H9 (cell line): ENCODE measurements at regions not wholly inside any gene's neighbourhood (a gene's known extent, or its start where the extent isn't known, plus 50 kb on each side); places are given as distances from the start of the nearest gene placed in this dataset.

Experiments
- DNase-seq: peaks from one replicate; pipeline ENCODE4 v3.0.0-alpha.2; 2017
- H2AFZ ChIP-seq: one replicate; pipeline ENCODE4 v1.6.1; 2013; ENCODE audit warnings: mild to moderate bottlenecking, low read length, control low read depth, moderate library complexity
- H2AK5ac ChIP-seq: 2 replicates; pipeline ENCODE4 v1.6.1; 2013; ENCODE audit warnings: low read length, control low read depth, mixed read lengths; ENCODE audit not compliant: insufficient read length
- H2BK120ac ChIP-seq: one replicate; pipeline ENCODE4 v1.6.1; 2013; ENCODE audit warnings: low read depth, mild to moderate bottlenecking, low read length, control low read depth, inconsistent platforms; ENCODE audit not compliant: poor library complexity, severe bottlenecking
- H2BK12ac ChIP-seq: 2 replicates; pipeline ENCODE4 v1.6.1; 2013; ENCODE audit warnings: low read length, control low read depth, mixed read lengths, low read depth; ENCODE audit not compliant: insufficient read length
- H2BK15ac ChIP-seq: 2 replicates; pipeline ENCODE4 v1.6.1; 2013; ENCODE audit warnings: low read depth, low read length, control low read depth
- H2BK20ac ChIP-seq: one replicate; pipeline ENCODE4 v1.6.1; 2013; ENCODE audit warnings: low read depth, mild to moderate bottlenecking, low read length, control low read depth, inconsistent platforms; ENCODE audit not compliant: poor library complexity, severe bottlenecking
- H2BK5ac ChIP-seq: 2 replicates; pipeline ENCODE4 v1.6.1; 2013; ENCODE audit warnings: low read length, control low read depth, mixed read lengths; ENCODE audit not compliant: insufficient read length
- H3K14ac ChIP-seq: 2 replicates; pipeline ENCODE4 v1.6.1; 2013; ENCODE audit warnings: low read length, control low read depth; ENCODE audit not compliant: insufficient read depth
- H3K18ac ChIP-seq: 2 replicates; pipeline ENCODE4 v1.6.1; 2013; ENCODE audit warnings: low read depth, mild to moderate bottlenecking, mixed read lengths, low read length, control low read depth; ENCODE audit not compliant: insufficient read length
- H3K23ac ChIP-seq: 2 replicates; pipeline ENCODE4 v1.6.1; 2013; ENCODE audit warnings: low read length, control low read depth, mixed read lengths, low read depth; ENCODE audit not compliant: insufficient read length
- H3K23me2 ChIP-seq: 2 replicates; pipeline ENCODE4 v1.6.1; 2013; ENCODE audit warnings: low read depth, mild to moderate bottlenecking, mixed read lengths, low read length, control low read depth; ENCODE audit not compliant: insufficient read length, poor library complexity, severe bottlenecking
- H3K27ac ChIP-seq: 2 replicates; pipeline ENCODE4 v1.5.1; 2013; ENCODE audit warnings: low read length, control low read depth, mixed read lengths, low read depth; ENCODE audit not compliant: insufficient read length
- H3K27me3 ChIP-seq: 2 replicates; pipeline ENCODE4 v1.6.1; 2013; ENCODE audit warnings: low read length, control low read depth, inconsistent platforms; ENCODE audit not compliant: insufficient read depth
- H3K4ac ChIP-seq: 2 replicates; pipeline ENCODE4 v1.6.1; 2013; ENCODE audit warnings: low read depth, mild to moderate bottlenecking, control low read depth, inconsistent platforms, low read length, moderate library complexity
- H3K4me1 ChIP-seq: 2 replicates; pipeline ENCODE4 v1.6.1; 2013; ENCODE audit warnings: low read length, control low read depth, inconsistent platforms; ENCODE audit not compliant: insufficient read depth
- H3K4me2 ChIP-seq: 2 replicates; pipeline ENCODE4 v1.6.1; 2013; ENCODE audit warnings: low read length, control low read depth, mixed read lengths; ENCODE audit not compliant: insufficient read length, insufficient read depth
- H3K56ac ChIP-seq: 2 replicates; pipeline ENCODE4 v1.6.1; 2013; ENCODE audit warnings: low read depth, mild to moderate bottlenecking, mixed read lengths, low read length, control low read depth; ENCODE audit not compliant: insufficient read length
- H3K79me1 ChIP-seq: 2 replicates; pipeline ENCODE4 v1.6.1; 2013; ENCODE audit warnings: low read depth, mild to moderate bottlenecking, moderate library complexity, low read length, control low read depth, inconsistent platforms; ENCODE audit not compliant: insufficient read depth, poor library complexity, severe bottlenecking
- H3K79me2 ChIP-seq: 2 replicates; pipeline ENCODE4 v1.6.1; 2013; ENCODE audit warnings: low read length, control low read depth, inconsistent platforms; ENCODE audit not compliant: insufficient read depth
- H3K9ac ChIP-seq: 2 replicates; pipeline ENCODE4 v1.6.1; 2013; ENCODE audit warnings: low read length, control low read depth, mixed read lengths; ENCODE audit not compliant: insufficient read length; ENCODE audit errors: extremely low read depth
- H3K9me3 ChIP-seq: one replicate; pipeline ENCODE4 v1.6.1; 2013; ENCODE audit warnings: low read depth, low read length, inconsistent platforms; ENCODE audit not compliant: control insufficient read depth
- H3T11ph ChIP-seq: one replicate; pipeline ENCODE4 v1.6.1; 2013; ENCODE audit warnings: mild to moderate bottlenecking, low read length, control low read depth, inconsistent platforms
- H4K20me1 ChIP-seq: one replicate; pipeline ENCODE4 v1.6.1; 2013; ENCODE audit not compliant: control insufficient read depth, insufficient read length, insufficient read depth
- H4K5ac ChIP-seq: 2 replicates; pipeline ENCODE4 v1.6.1; 2013; ENCODE audit warnings: low read depth, mild to moderate bottlenecking, mixed read lengths, low read length, control low read depth; ENCODE audit not compliant: insufficient read length
- H4K8ac ChIP-seq: replicated peaks from 2 replicates; pipeline ENCODE4 v1.6.1; 2013; ENCODE audit warnings: low read length, control low read depth, mixed read lengths, low read depth; ENCODE audit not compliant: insufficient read length
- H4K91ac ChIP-seq: 2 replicates; pipeline ENCODE4 v1.6.1; 2013; ENCODE audit warnings: low read depth, mild to moderate bottlenecking, moderate library complexity, mixed read lengths, low read length, control low read depth; ENCODE audit not compliant: insufficient read length
- H3K27ac Mint-ChIP-seq, 3 experiments: 2 replicates in 2 of 3; 3 replicates in 1 of 3; pipeline ENCODE4 v1.8.0; 2020 to 2021; ENCODE audit warnings: mixed read lengths in 3 of 3, mild to moderate bottlenecking in 1 of 3, moderate library complexity in 1 of 3
- H3K27me3 Mint-ChIP-seq: 2 replicates; pipeline ENCODE4 v1.8.0; 2021; ENCODE audit warnings: low read depth, mild to moderate bottlenecking, moderate library complexity, mixed read lengths
- H3K36me3 Mint-ChIP-seq, 3 experiments: 2 replicates in 2 of 3; 3 replicates in 1 of 3; pipeline ENCODE4 v1.8.0; 2020 to 2021; ENCODE audit warnings: low read depth in 3 of 3, mixed read lengths in 3 of 3; ENCODE audit not compliant: insufficient read depth in 1 of 3
- H3K4me1 Mint-ChIP-seq, 2 experiments: 2 replicates each; pipeline ENCODE4 v1.8.0; 2020; ENCODE audit warnings: mixed read lengths in 2 of 2
- H3K4me3 Mint-ChIP-seq, 2 experiments: 2 replicates in 1 of 2; 3 replicates in 1 of 2; pipeline ENCODE4 v1.8.0; 2020 to 2021; ENCODE audit warnings: mild to moderate bottlenecking in 2 of 2, mixed read lengths in 2 of 2, moderate library complexity in 1 of 2
- H3K9me3 Mint-ChIP-seq, 2 experiments: 2 replicates in 1 of 2; 3 replicates in 1 of 2; pipeline ENCODE4 v1.8.0; 2020; ENCODE audit warnings: mild to moderate bottlenecking in 2 of 2, mixed read lengths in 2 of 2, moderate library complexity in 1 of 2
- WGBS: extraction: QIAGEN DNeasy Blood & Tissue Kit; methylation state at CpG from one replicate; pipeline ENCODE4 v1.1.7; 2013; ENCODE audit warnings: missing lambda C conversion rate, low lambda C conversion rate, mixed read lengths; ENCODE audit not compliant: insufficient read length; ENCODE audit errors: extremely low coverage; 5-methylcytosine and 5-hydroxymethylcytosine counted together
- TF ChIP-seq, protein P1 (sequence below): fragments of 200-600 bp; sonication (generic); conservative IDR thresholded peaks from 3 replicates; pipeline ENCODE4 v1.8.0; 2021; ENCODE audit warnings: antibody characterized with exemption, mild to moderate bottlenecking

GRCh38 chr5:152135827-152136226 lies 211.2 kb upstream of the GLRA1 start:
- H3K4ac ChIP-seq = no peak overlapping the region
- TF ChIP-seq, protein P1, sequence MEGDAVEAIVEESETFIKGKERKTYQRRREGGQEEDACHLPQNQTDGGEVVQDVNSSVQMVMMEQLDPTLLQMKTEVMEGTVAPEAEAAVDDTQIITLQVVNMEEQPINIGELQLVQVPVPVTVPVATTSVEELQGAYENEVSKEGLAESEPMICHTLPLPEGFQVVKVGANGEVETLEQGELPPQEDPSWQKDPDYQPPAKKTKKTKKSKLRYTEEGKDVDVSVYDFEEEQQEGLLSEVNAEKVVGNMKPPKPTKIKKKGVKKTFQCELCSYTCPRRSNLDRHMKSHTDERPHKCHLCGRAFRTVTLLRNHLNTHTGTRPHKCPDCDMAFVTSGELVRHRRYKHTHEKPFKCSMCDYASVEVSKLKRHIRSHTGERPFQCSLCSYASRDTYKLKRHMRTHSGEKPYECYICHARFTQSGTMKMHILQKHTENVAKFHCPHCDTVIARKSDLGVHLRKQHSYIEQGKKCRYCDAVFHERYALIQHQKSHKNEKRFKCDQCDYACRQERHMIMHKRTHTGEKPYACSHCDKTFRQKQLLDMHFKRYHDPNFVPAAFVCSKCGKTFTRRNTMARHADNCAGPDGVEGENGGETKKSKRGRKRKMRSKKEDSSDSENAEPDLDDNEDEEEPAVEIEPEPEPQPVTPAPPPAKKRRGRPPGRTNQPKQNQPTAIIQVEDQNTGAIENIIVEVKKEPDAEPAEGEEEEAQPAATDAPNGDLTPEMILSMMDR = no peak
- no peak overlapping the region for H2BK12ac ChIP-seq
- no peaks in the 10 kb centered on the region for H3K27me3 ChIP-seq
- H3K9me3 ChIP-seq = no peaks in the 10 kb centered on the region
- no peak overlapping the region for H3K9ac ChIP-seq
- H3K4me1 ChIP-seq = no peaks in the 10 kb centered on the region
- H3K23ac ChIP-seq = no peak overlapping the region
- H3K14ac ChIP-seq = no peak overlapping the region
- H2BK5ac ChIP-seq = no peak overlapping the region
- DNase-seq = no peak
- H3K4me2 ChIP-seq = no peak overlapping the region
- H3K27ac Mint-ChIP-seq = no peak overlapping the region
- no peak overlapping the region for H3T11ph ChIP-seq
- H3K18ac ChIP-seq = no peak overlapping the region
- no peak overlapping the region for H2AK5ac ChIP-seq
- H3K4me1 Mint-ChIP-seq = no peaks in the 10 kb centered on the region
- no peaks in the 10 kb centered on the region for H3K9me3 Mint-ChIP-seq
- WGBS = no CpG with 5 or more reads among the region's 2 CpGs
- H3K36me3 Mint-ChIP-seq = no peaks in the 10 kb centered on the region
- no peak overlapping the region for H4K8ac ChIP-seq
- H2BK120ac ChIP-seq = no peak overlapping the region
- H4K91ac ChIP-seq = no peak overlapping the region
- H3K79me1 ChIP-seq = no peaks in the 10 kb centered on the region
- no peak overlapping the region for H3K27ac ChIP-seq
- no peaks in the 10 kb centered on the region for H3K79me2 ChIP-seq
- H2BK20ac ChIP-seq = no peak overlapping the region
- H4K5ac ChIP-seq = no peak overlapping the region
- H3K4me3 Mint-ChIP-seq = no peak overlapping the region
- no peak overlapping the region for H3K56ac ChIP-seq
- no peaks in the 10 kb centered on the region for H4K20me1 ChIP-seq
- H2AFZ ChIP-seq = no peak overlapping the region
- peaks cover 18% of the 10 kb centered on the region for H3K27me3 Mint-ChIP-seq
- H3K23me2 ChIP-seq = no peaks in the 10 kb centered on the region
- H2BK15ac ChIP-seq = no peak overlapping the region
